HG03575 (cell line): ENCODE measurements at regions not wholly inside any gene's neighbourhood (a gene's known extent, or its start where the extent isn't known, plus 50 kb on each side); places are given as distances from the start of the nearest gene placed in this dataset.

Experiments
- ATAC-seq: cut with Tn5 transposase; IDR thresholded peaks from one replicate; pipeline ENCODE4 v1.9.1; 2021; ENCODE audit not compliant: unreplicated experiment, insufficient number of reproducible peaks, low FRiP score; ENCODE audit errors: extremely low read depth

GRCh38 chr2:58299123-58299522 lies 58.0 kb upstream of the FANCL start:
- ATAC-seq = no peak

- no peak for ATAC-seq
Measured at GRCh38 chr2:58293056-58293455, 51.9 kb upstream of the FANCL start.

- ATAC-seq = no peak
Measured at GRCh38 chr2:58291726-58292438, 50.8 kb upstream of the FANCL start.
